ENCODE measurements at regions not wholly inside any gene's neighbourhood (a gene's known extent, or its start where the extent isn't known, plus 50 kb on each side); places are given as distances from the start of the nearest gene placed in this dataset.

DNA sequence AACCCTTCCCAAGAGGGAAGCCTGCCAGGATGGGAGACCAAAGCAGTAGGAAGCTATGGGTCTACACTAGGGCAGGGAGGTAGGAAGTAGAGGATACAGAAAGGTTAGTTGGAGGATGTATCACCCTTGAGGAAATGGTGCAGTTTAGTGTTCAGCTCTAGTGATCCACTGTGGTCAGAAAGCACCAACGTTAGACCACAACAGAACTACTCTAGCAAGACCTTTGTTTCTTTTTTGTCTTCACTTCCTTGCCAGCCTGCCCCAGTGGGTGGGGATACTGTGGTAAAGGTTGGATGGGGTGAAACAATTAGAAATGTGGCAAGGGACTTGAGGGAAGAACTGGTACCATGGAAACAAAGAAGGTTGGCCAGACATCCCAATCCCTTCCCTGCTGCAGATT lies 83.3 kb downstream of the DDIT4L start:
- TF ChIP-seq CTCF (conservative IDR thresholded peaks at IDR 0.05; ENCODE audit: low read length) = no peak
- TF ChIP-seq EZH2phosphoT487 (IDR thresholded peaks at IDR 0.05; ENCODE audit: borderline replicate concordance, low read depth, low read length) = no peak
